Neural cell (in vitro differentiated cells): ENCODE measurements at regions not wholly inside any gene's neighbourhood (a gene's known extent, or its start where the extent isn't known, plus 50 kb on each side); places are given as distances from the start of the nearest gene placed in this dataset.

Source experiments
- H2AFZ ChIP-seq: fragments of 200-600, 300-800 bp; sonication (generic), shearing (Covaris generic); 2 replicates; pipeline ENCODE4 v1.6.0; 2014; ENCODE audit warnings: low read depth, mild to moderate bottlenecking, antibody characterized with exemption, low read length, moderate library complexity
- H3F3A ChIP-seq: fragments of 200-600 bp; shearing (Covaris generic); 2 replicates; pipeline ENCODE4 v1.6.1; 2016; ENCODE audit warnings: mild to moderate bottlenecking, moderate library complexity, mixed read lengths, antibody characterized with exemption, low read length; ENCODE audit not compliant: insufficient read depth, poor library complexity, severe bottlenecking
- H3K27ac ChIP-seq: fragments of 200-600, 300-800 bp; sonication (generic), shearing (Covaris generic); 2 replicates; pipeline ENCODE4 v1.5.1; 2014; ENCODE audit warnings: mild to moderate bottlenecking, low read length, moderate library complexity
- H3K27me3 ChIP-seq: fragments of 300-800, 200-600 bp; sonication (generic), shearing (Covaris generic); 2 replicates; pipeline ENCODE4 v1.6.0; 2014; ENCODE audit warnings: mild to moderate bottlenecking, low read depth, low read length, moderate library complexity; ENCODE audit not compliant: insufficient read depth
- H3K36me3 ChIP-seq: fragments of 300-800, 200-600 bp; sonication (generic), shearing (Covaris generic); 2 replicates; pipeline ENCODE4 v1.5.1; 2014; ENCODE audit warnings: mild to moderate bottlenecking, antibody characterized with exemption, low read length, moderate library complexity; ENCODE audit not compliant: insufficient read depth
- H3K4me2 ChIP-seq: fragments of 300-800, 200-600 bp; sonication (generic), shearing (Covaris generic); 2 replicates; pipeline ENCODE4 v1.6.0; 2014; ENCODE audit warnings: mild to moderate bottlenecking, low read length
- H3K4me3 ChIP-seq: fragments of 300-800, 200-600 bp; sonication (generic), shearing (Covaris generic); 2 replicates; pipeline ENCODE4 v1.5.1; 2014; ENCODE audit warnings: mild to moderate bottlenecking, low read length, moderate library complexity
- H3K79me2 ChIP-seq: fragments of 200-600 bp; shearing (Covaris generic); replicated peaks from 2 replicates; pipeline ENCODE4 v1.6.0; 2014; ENCODE audit warnings: mild to moderate bottlenecking, low read length, moderate library complexity; ENCODE audit not compliant: insufficient read depth
- H3K9ac ChIP-seq: fragments of 300-800, 200-600 bp; sonication (generic), shearing (Covaris generic); 2 replicates; pipeline ENCODE4 v1.6.1; 2016; ENCODE audit warnings: mild to moderate bottlenecking, low read length, mixed read lengths
- H3K9me2 ChIP-seq: fragments of 200-600 bp; shearing (Covaris generic); 2 replicates; pipeline ENCODE4 v1.6.1; 2016; ENCODE audit warnings: mild to moderate bottlenecking, low read length, mixed read lengths; ENCODE audit not compliant: insufficient read depth
- H3K9me3 ChIP-seq: fragments of 200-600, 300-800 bp; sonication (generic), shearing (Covaris generic); 2 replicates; pipeline ENCODE4 v1.6.1; 2016; ENCODE audit warnings: mild to moderate bottlenecking, mixed run types, low read length, moderate library complexity, mixed read lengths
- H4K20me1 ChIP-seq: fragments of 200-600 bp; shearing (Covaris generic); 2 replicates; pipeline ENCODE4 v1.6.1; 2016; ENCODE audit warnings: mild to moderate bottlenecking, mixed run types; ENCODE audit not compliant: insufficient read depth
- CTCF ChIP-seq: fragments of 450-650 bp; IDR thresholded peaks from 2 replicates; pipeline ENCODE4 v1.5.1; 2014; ENCODE audit warnings: antibody characterized with exemption, mild to moderate bottlenecking, moderate library complexity; ENCODE audit not compliant: poor library complexity, severe bottlenecking
- EP300 ChIP-seq: fragments of 450-650 bp; conservative IDR thresholded peaks from 2 replicates; pipeline ENCODE4 v1.6.1; 2014; ENCODE audit warnings: antibody characterized with exemption, mild to moderate bottlenecking, moderate library complexity; ENCODE audit not compliant: poor library complexity, severe bottlenecking
- EZH2 ChIP-seq: fragments of 200-600, 300-800 bp; shearing (Covaris generic), sonication (generic); IDR thresholded peaks from 2 replicates; pipeline ENCODE4 v1.6.1; 2014; ENCODE audit warnings: antibody characterized with exemption, low read length, borderline replicate concordance, mild to moderate bottlenecking; ENCODE audit not compliant: insufficient read depth, poor library complexity, severe bottlenecking
- MXI1 ChIP-seq: fragments of 450-650 bp; conservative IDR thresholded peaks from 2 replicates; pipeline ENCODE4 v1.6.1; 2014; ENCODE audit warnings: antibody characterized with exemption, mild to moderate bottlenecking; ENCODE audit not compliant: poor library complexity, severe bottlenecking
- POLR2AphosphoS5 ChIP-seq: IDR thresholded peaks from 2 replicates; pipeline ENCODE4 v1.6.1; 2012
- RAD21 ChIP-seq: fragments of 450-650 bp; conservative IDR thresholded peaks from 2 replicates; pipeline ENCODE4 v1.6.1; 2014; ENCODE audit warnings: antibody characterized with exemption, mild to moderate bottlenecking, moderate library complexity
- REST ChIP-seq: IDR thresholded peaks from 2 replicates; pipeline ENCODE4 v1.6.1; 2012; ENCODE audit warnings: borderline replicate concordance
- SMC3 ChIP-seq: fragments of 450-650 bp; conservative IDR thresholded peaks from 2 replicates; pipeline ENCODE4 v1.6.1; 2014; ENCODE audit warnings: antibody characterized with exemption, mild to moderate bottlenecking, moderate library complexity; ENCODE audit not compliant: poor library complexity
- TAF1 ChIP-seq: IDR thresholded peaks from 2 replicates; pipeline ENCODE4 v1.6.1; 2012; ENCODE audit warnings: low read depth

GRCh38 chr10:125515571-125515970, 167.4 kb downstream of the TEX36 start:
- H3K27ac ChIP-seq: no peak overlapping the region
- H2AFZ ChIP-seq: no peak overlapping the region
- no peaks in the 10 kb centered on the region for H3F3A ChIP-seq
- TF ChIP-seq SMC3 (no peak), TAF1 (no peak), RAD21 (no peak), EZH2 (no peak), POLR2AphosphoS5 (no peak), EP300 (no peak), REST (no peak), CTCF (no peak), MXI1 (no peak)
- no peak overlapping the region for H3K9ac ChIP-seq
- H3K79me2 ChIP-seq: no peaks in the 10 kb centered on the region
- no peaks in the 10 kb centered on the region for H3K9me2 ChIP-seq
- no peaks in the 10 kb centered on the region for H4K20me1 ChIP-seq
- no peak overlapping the region for H3K4me3 ChIP-seq
- no peaks in the 10 kb centered on the region for H3K27me3 ChIP-seq
- H3K9me3 ChIP-seq: no peaks in the 10 kb centered on the region
- no peaks in the 10 kb centered on the region for H3K36me3 ChIP-seq
- no peak overlapping the region for H3K4me2 ChIP-seq

- no peak overlapping the region for H3K4me2 ChIP-seq
- no peak overlapping the region for H3K4me3 ChIP-seq
- H3K9ac ChIP-seq: no peak overlapping the region
- no peak for TF ChIP-seq EZH2
- no peaks in the 10 kb centered on the region for H4K20me1 ChIP-seq
- no peaks in the 10 kb centered on the region for H3F3A ChIP-seq
- no peak overlapping the region for H2AFZ ChIP-seq
- no peak overlapping the region for H3K27ac ChIP-seq
- H3K79me2 ChIP-seq: no peaks in the 10 kb centered on the region
- no peaks in the 10 kb centered on the region for H3K9me3 ChIP-seq
- H3K9me2 ChIP-seq: no peaks in the 10 kb centered on the region
- no peaks in the 10 kb centered on the region for H3K36me3 ChIP-seq
- no peaks in the 10 kb centered on the region for H3K27me3 ChIP-seq
These were observed 168.5 kb downstream of the TEX36 start for GRCh38 chr10:125514206-125515162.
